ENCODE measurements at regions not wholly inside any gene's neighbourhood (a gene's known extent, or its start where the extent isn't known, plus 50 kb on each side); places are given as distances from the start of the nearest gene placed in this dataset.

- Mint-ChIP-seq H3K27me3 (ENCODE audit: insufficient read depth, unreplicated experiment) (peaks cover 8% of the 10 kb centered on the region), H3K9me3 (ENCODE audit: unreplicated experiment) (peaks cover 11% of the 10 kb centered on the region), H3K4me1 (ENCODE audit: low read depth, unreplicated experiment) (no peaks in the 10 kb centered on the region), H3K27ac (ENCODE audit: unreplicated experiment) (no peak overlapping the region), H3K4me3 (ENCODE audit: unreplicated experiment) (no peak overlapping the region), H3K36me3 (ENCODE audit: insufficient read depth, unreplicated experiment) (no peaks in the 10 kb centered on the region)
- POLR2A ChIA-PET: no interaction called here
- CTCF ChIA-PET: no interaction called here
- Histone ChIP-seq H3K9me3 (no peaks in the 10 kb centered on the region), H3K27me3 (replicated peaks; ENCODE audit: control insufficient read depth, insufficient read depth, low read length) (no peaks in the 10 kb centered on the region), H3K4me1 (peaks cover 5% of the 10 kb centered on the region; the same call in 1 of the 2 replicates), H3K4me3 (ENCODE audit: low read depth, low read length) (no peak overlapping the region), H3K36me3 (ENCODE audit: control insufficient read depth, insufficient read depth, low read length) (no peaks in the 10 kb centered on the region)
- intact Hi-C loops (cut with micrococcal nuclease; ENCODE audit: unreplicated experiment): no loop called here
- BruUV-seq (replicated peaks): no TSS peak
- TF ChIP-seq, protein P1, sequence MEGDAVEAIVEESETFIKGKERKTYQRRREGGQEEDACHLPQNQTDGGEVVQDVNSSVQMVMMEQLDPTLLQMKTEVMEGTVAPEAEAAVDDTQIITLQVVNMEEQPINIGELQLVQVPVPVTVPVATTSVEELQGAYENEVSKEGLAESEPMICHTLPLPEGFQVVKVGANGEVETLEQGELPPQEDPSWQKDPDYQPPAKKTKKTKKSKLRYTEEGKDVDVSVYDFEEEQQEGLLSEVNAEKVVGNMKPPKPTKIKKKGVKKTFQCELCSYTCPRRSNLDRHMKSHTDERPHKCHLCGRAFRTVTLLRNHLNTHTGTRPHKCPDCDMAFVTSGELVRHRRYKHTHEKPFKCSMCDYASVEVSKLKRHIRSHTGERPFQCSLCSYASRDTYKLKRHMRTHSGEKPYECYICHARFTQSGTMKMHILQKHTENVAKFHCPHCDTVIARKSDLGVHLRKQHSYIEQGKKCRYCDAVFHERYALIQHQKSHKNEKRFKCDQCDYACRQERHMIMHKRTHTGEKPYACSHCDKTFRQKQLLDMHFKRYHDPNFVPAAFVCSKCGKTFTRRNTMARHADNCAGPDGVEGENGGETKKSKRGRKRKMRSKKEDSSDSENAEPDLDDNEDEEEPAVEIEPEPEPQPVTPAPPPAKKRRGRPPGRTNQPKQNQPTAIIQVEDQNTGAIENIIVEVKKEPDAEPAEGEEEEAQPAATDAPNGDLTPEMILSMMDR (IDR thresholded peaks at IDR 0.05; ENCODE audit: insufficient read depth in 1 of 2, low read depth in 1 of 2, low read length in 1 of 2, severe bottlenecking in 1 of 2, unreplicated experiment in 1 of 2): no peak
- no peak for DNase-seq
Measured at GRCh38 chr2:47641366-47641765, 70.6 kb upstream of the KCNK12 start.

DNA sequence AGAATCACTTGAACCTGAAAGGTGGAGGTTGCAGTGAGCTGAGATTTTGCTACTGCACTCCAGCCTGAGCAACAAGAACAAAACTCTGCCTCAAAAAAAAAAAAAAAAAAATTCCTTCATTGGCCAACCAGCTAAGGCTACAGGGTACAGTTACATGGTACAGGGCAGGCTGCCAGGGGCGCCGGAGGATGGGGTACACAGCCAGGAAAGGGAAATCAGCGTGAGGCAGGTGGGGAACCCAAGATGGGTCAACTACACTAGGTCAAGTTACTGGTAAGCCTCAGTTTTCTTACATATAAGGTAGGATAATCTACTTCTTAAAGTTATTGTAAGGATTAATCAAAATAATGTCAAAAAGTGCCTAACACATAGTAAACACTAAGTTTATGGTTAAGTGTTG is 69.6 kb upstream of the KCNK12 start:
- POLR2A ChIA-PET: interaction anchor here (0.6 kb wide), 1 partner anchor 55 kb away, joined by 3 read pairs; no protein-coding TSS in a partner anchor
- CTCF ChIA-PET: no interaction called here
- intact Hi-C loops (cut with micrococcal nuclease; ENCODE audit: unreplicated experiment): no loop called here

GRCh38 chr2:47639467-47639866 is 68.7 kb upstream of the KCNK12 start:
- TF ChIP-seq, protein P1 (IDR thresholded peaks at IDR 0.05; ENCODE audit: insufficient read depth in 1 of 2, low read depth in 1 of 2, low read length in 1 of 2, severe bottlenecking in 1 of 2, unreplicated experiment in 1 of 2): no peak
- Histone ChIP-seq H3K36me3 (ENCODE audit: control insufficient read depth, insufficient read depth, low read length) (no peaks in the 10 kb centered on the region), H3K4me1 (peaks cover 5% of the 10 kb centered on the region; the same call in 1 of the 2 replicates), H3K4me3 (ENCODE audit: low read depth, low read length) (no peak overlapping the region), H3K27me3 (replicated peaks; ENCODE audit: control insufficient read depth, insufficient read depth, low read length) (no peaks in the 10 kb centered on the region), H3K9me3 (no peaks in the 10 kb centered on the region)
- H3K36me3 Mint-ChIP-seq (ENCODE audit: insufficient read depth, unreplicated experiment): no peaks in the 10 kb centered on the region
- DNase-seq: no peak
- H3K27me3 Mint-ChIP-seq (ENCODE audit: insufficient read depth, unreplicated experiment): peaks cover 8% of the 10 kb centered on the region
- H3K4me1 Mint-ChIP-seq (ENCODE audit: low read depth, unreplicated experiment): no peaks in the 10 kb centered on the region
- no TSS peak for BruUV-seq (replicated peaks)
- no peak overlapping the region for H3K4me3 Mint-ChIP-seq (ENCODE audit: unreplicated experiment)
- H3K27ac Mint-ChIP-seq (ENCODE audit: unreplicated experiment): no peak overlapping the region
- peaks cover 11% of the 10 kb centered on the region for H3K9me3 Mint-ChIP-seq (ENCODE audit: unreplicated experiment)
- intact Hi-C loops (cut with micrococcal nuclease; ENCODE audit: unreplicated experiment): loop anchor here (5.0 kb wide), 1 partner anchor 202 kb away; no protein-coding TSS in a partner anchor
- ChIA-PET CTCF (interaction anchor here (0.7 kb wide), 1 partner anchor 833 kb away, joined by 5 read pairs; no protein-coding TSS in a partner anchor), POLR2A (no interaction called here)

More for the DNA sequence above, 69.6 kb upstream of the KCNK12 start:
- H3K9me3 Mint-ChIP-seq (ENCODE audit: unreplicated experiment): peaks cover 11% of the 10 kb centered on the region
- H3K27me3 ChIP-seq (replicated peaks; ENCODE audit: control insufficient read depth, insufficient read depth, low read length): no peaks in the 10 kb centered on the region
- H3K4me1 ChIP-seq: peaks cover 5% of the 10 kb centered on the region; the same call in 1 of the 2 replicates
- BruUV-seq (replicated peaks): no TSS peak
- no peaks in the 10 kb centered on the region for H3K36me3 Mint-ChIP-seq (ENCODE audit: insufficient read depth, unreplicated experiment)
- no peak for DNase-seq
- no peaks in the 10 kb centered on the region for H3K9me3 ChIP-seq
- TF ChIP-seq, protein P1 (IDR thresholded peaks at IDR 0.05; ENCODE audit: insufficient read depth in 1 of 2, low read depth in 1 of 2, low read length in 1 of 2, severe bottlenecking in 1 of 2, unreplicated experiment in 1 of 2): no peak
- H3K36me3 ChIP-seq (ENCODE audit: control insufficient read depth, insufficient read depth, low read length): no peaks in the 10 kb centered on the region
- H3K4me3 Mint-ChIP-seq (ENCODE audit: unreplicated experiment): no peak overlapping the region
- H3K27me3 Mint-ChIP-seq (ENCODE audit: insufficient read depth, unreplicated experiment): peaks cover 8% of the 10 kb centered on the region
- no peak overlapping the region for H3K27ac Mint-ChIP-seq (ENCODE audit: unreplicated experiment)
- H3K4me3 ChIP-seq (ENCODE audit: low read depth, low read length): no peak overlapping the region
- no peaks in the 10 kb centered on the region for H3K4me1 Mint-ChIP-seq (ENCODE audit: low read depth, unreplicated experiment)
